Adrenal gland (tissue), 5 donors: ENCODE measurements at regions not wholly inside any gene's neighbourhood (a gene's known extent, or its start where the extent isn't known, plus 50 kb on each side); places are given as distances from the start of the nearest gene placed in this dataset.

ENCODE experiments used
- POLR2A ChIP-seq, 2 donors: fragments of 450-650 bp; IDR thresholded peaks; one replicate each; pipeline ENCODE4 v1.6.1; 2017; ENCODE audit warnings: antibody characterized with exemption in 2 of 2, mild to moderate bottlenecking in 2 of 2, moderate library complexity in 1 of 2
- TF ChIP-seq, protein P1 (sequence below), 6 experiments: fragments of 450-650 bp in 4 of 6; fragments of 200-600 bp in 2 of 6; sonication (generic) in 1 of 6; IDR thresholded peaks; 1 replicate in 5 of 6; 2 replicates in 1 of 6; pipeline versions ENCODE4 v1.5.1 to v1.8.0; 2016 to 2021; ENCODE audit warnings: antibody characterized with exemption in 6 of 6, mild to moderate bottlenecking in 2 of 6, moderate library complexity in 1 of 6
- donor health status: DM: no; HTN: no; CAD: no.

DNA sequence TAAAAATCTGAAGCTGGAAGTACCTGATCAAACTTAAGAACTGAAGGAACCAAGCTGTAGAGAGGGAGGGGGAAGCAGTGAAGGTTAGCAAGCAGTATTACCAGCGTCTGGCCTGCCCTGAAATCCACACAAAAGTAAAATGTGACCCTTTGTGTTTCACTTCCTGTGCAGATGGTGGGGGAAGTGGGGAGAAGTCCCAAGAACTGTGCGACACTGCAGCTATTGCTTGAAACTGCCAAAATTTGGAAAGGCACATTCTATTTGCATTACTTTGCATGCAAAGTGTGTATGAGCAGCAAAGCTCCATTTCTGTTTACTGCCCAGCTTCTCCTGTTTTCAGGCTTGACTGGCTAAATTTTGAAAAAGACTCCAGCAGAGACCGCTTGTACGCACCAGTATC, 72.1 kb upstream of the BMAL1 start:
- TF ChIP-seq, protein P1, sequence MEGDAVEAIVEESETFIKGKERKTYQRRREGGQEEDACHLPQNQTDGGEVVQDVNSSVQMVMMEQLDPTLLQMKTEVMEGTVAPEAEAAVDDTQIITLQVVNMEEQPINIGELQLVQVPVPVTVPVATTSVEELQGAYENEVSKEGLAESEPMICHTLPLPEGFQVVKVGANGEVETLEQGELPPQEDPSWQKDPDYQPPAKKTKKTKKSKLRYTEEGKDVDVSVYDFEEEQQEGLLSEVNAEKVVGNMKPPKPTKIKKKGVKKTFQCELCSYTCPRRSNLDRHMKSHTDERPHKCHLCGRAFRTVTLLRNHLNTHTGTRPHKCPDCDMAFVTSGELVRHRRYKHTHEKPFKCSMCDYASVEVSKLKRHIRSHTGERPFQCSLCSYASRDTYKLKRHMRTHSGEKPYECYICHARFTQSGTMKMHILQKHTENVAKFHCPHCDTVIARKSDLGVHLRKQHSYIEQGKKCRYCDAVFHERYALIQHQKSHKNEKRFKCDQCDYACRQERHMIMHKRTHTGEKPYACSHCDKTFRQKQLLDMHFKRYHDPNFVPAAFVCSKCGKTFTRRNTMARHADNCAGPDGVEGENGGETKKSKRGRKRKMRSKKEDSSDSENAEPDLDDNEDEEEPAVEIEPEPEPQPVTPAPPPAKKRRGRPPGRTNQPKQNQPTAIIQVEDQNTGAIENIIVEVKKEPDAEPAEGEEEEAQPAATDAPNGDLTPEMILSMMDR (IDR thresholded peaks at IDR 0.05) = no peak
- TF ChIP-seq POLR2A (IDR thresholded peaks at IDR 0.05) = no peak
